ENCODE measurements at regions not wholly inside any gene's neighbourhood (a gene's known extent, or its start where the extent isn't known, plus 50 kb on each side); places are given as distances from the start of the nearest gene placed in this dataset.

DNA sequence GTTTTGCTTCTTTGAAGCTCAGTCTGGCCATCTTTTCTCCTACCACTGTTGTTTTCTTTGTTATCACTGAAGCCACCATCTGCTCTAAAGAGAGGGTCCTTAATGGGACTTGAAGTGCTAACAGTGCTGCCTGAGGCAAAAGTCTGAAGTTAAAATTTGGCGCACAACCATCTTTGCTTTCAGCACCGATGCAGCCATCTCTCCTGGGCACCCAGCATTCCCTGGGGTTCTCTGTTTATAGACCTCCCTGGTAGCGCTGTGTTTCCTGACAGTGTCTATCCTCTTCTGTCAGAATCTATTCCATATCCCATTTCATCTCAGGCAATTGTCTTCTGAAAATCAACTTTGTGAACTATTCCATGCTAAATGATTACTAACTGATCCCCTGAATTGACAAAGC lies 491.5 kb upstream of the MPDZ start:
- TF ChIP-seq EZH2 (IDR thresholded peaks at IDR 0.05; ENCODE audit: low read length), result no peak
- TF ChIP-seq, protein P1, sequence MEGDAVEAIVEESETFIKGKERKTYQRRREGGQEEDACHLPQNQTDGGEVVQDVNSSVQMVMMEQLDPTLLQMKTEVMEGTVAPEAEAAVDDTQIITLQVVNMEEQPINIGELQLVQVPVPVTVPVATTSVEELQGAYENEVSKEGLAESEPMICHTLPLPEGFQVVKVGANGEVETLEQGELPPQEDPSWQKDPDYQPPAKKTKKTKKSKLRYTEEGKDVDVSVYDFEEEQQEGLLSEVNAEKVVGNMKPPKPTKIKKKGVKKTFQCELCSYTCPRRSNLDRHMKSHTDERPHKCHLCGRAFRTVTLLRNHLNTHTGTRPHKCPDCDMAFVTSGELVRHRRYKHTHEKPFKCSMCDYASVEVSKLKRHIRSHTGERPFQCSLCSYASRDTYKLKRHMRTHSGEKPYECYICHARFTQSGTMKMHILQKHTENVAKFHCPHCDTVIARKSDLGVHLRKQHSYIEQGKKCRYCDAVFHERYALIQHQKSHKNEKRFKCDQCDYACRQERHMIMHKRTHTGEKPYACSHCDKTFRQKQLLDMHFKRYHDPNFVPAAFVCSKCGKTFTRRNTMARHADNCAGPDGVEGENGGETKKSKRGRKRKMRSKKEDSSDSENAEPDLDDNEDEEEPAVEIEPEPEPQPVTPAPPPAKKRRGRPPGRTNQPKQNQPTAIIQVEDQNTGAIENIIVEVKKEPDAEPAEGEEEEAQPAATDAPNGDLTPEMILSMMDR (optimal IDR thresholded peaks at IDR 0.05 in 1 of 3, IDR thresholded peaks at IDR 0.05 in 1 of 3, conservative IDR thresholded peaks at IDR 0.05 in 1 of 3; ENCODE audit: extremely low read depth in 1 of 3, insufficient read depth in 2 of 3, low read length in 3 of 3), result no peak

Measured in keratinocyte (primary cell).